Ramos (cell line): ENCODE measurements at regions not wholly inside any gene's neighbourhood (a gene's known extent, or its start where the extent isn't known, plus 50 kb on each side); places are given as distances from the start of the nearest gene placed in this dataset.

Experiments
- in situ Hi-C: fragments of 300-500 bp; cut with MboI; formaldehyde crosslinking; loops from one replicate; pipeline ENCODE4 v1.14.3; 2022; ENCODE audit warnings: low sequenced_read_pairs; ENCODE audit not compliant: unreplicated experiment

DNA sequence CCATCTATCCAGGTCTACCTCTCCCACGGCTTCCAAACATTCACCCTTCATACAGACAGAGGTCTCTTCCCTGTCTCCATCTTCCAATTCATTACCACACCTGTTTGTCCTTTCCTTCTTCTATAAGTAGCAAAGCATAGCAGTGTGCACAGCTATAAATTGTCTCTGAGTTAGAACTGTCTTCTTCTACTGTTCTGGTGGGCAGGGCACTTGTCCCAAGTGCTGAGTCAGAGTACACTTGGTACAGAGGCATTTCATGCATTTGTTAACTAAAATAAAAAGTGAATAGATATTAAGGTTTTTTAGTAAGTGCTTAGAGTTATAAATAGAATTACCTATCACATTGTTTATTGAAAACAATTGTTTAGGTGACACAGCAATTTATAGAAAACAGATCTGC lies 150.1 kb upstream of the CCDC54 start:
- in situ Hi-C loops, result loop anchor here (25.0 kb wide), 2 partner anchors 210 to 610 kb away; no protein-coding TSS in a partner anchor

DNA sequence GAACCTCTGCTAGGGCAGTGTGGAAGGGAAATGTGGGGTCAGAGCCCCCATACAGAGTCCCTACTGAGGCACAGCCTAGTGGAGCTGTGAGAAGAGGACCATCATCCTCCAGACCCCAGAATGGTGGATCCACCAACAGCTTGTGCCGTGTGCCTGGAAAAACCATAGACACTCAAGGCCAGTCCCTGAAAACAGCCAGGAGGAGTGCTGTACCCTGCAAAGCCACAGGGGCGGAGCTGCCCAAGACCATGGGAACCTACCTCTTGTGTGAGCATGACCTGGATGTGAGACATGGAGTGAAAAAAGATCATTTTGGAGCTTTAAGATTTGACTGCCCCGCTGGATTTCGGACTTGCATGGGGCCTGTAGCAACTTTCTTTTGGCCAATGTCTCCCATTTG lies 143.4 kb upstream of the CCDC54 start:
- in situ Hi-C loops, result loop anchor here (25.0 kb wide), 2 partner anchors 203 to 603 kb away; no protein-coding TSS in a partner anchor

DNA sequence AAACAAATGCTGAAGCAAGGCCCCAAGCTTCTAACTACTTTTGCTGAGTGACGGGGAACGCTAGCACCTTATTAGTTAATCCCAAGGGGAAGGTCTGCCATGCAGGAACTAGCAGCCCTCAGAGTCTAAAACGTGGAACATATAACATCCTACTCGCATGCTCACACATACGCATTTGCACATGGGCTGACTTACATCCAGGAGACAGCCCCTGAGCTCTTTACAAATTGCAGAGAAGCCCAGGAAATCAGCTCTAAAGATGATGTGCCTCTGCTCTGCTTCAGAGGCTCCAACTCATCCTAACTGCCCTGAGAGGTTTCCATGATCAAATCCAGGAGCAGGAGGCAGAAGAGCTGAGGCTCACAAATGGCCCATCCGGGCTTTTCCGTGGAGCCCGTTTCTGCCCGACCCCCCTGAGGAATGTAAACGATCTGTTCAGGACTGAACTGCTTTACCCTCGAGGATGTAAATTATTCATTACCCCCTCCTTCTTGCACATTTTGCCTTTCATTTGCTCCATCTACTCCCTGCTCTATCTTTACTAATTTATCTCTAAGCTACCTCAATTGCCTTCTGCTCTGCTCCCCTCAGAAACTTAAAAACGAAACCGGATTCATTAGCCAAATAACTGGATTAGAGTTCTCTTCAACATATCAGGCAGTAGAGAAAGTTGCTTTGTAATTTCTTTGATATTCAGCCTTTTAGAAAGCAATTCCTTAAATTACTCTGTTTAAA lies 141.9 kb upstream of the CCDC54 start:
- in situ Hi-C loops, result loop anchor here (25.0 kb wide), 2 partner anchors 202 to 602 kb away; no protein-coding TSS in a partner anchor

DNA sequence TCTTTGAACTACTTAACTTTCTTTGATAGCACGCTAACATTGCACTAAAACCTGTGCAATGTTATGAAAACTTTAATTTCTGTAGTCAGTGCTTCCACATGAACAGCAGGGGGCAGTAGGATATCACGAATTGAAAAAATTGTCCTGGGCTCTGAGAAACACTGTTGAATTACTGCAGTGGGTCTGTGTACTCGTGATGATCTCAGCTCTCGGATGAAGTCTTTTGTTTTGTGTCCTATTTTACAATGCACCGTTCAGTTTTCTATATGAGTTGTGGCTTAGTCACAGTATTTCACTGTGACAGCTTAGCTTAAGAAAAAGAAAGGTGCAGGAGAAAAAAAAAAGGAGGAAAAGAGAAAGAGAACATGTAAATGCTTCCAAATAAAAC lies 141.3 kb upstream of the CCDC54 start:
- in situ Hi-C loops, result loop anchor here (25.0 kb wide), 2 partner anchors 201 to 601 kb away; no protein-coding TSS in a partner anchor

DNA sequence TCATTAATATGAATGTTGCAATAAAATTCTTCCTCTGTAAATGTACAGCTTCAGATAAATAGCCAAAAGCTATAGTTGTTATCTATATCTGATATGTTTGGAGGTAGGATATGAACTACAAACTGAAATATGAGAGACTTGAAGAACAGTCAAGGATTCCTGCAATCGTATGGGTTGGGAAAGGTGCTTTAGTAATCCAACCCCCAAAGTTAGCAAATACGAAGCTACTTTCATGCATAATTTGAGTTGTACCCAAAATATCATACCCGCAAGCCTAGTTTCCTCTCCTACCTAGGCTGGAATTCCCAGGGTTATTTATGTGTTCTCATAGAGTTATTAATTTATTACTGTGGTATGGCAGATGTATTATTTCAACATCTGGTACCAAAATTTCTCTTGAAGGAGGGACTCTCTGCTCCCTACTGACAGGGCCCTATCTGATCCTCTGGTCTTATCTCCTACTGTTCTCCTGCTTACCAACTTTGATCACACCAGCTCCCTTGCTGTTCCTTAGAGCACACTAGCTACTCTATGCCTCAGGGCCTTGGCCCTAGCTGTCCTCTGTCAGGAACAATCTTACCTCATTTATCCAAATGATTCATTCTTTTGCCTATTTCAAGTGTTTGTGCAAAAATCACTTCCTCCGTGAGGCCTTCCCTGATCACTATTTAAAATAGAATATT lies 140.4 kb upstream of the CCDC54 start:
- in situ Hi-C loops, result loop anchor here (25.0 kb wide), 2 partner anchors 201 to 601 kb away; no protein-coding TSS in a partner anchor

DNA sequence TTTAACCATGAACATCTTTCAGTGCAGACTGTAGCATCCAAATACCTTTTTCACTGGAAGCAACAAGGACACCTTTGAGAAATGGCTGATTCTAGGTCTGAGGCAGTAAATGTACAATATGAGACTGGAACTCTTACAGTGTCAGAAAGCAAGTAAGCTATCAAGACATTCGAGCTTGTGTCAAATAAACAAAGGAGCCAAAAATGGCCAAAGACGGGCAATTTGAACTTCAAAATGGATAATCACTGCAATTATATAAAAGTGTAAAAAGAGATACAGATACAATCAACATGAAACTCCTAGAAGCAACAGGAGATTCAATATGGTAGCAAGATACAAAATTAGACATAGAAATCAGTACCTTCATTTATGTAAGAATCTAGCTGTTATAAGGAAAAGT lies 138.5 kb upstream of the CCDC54 start:
- in situ Hi-C loops, result loop anchor here (25.0 kb wide), 2 partner anchors 199 to 599 kb away; no protein-coding TSS in a partner anchor

DNA sequence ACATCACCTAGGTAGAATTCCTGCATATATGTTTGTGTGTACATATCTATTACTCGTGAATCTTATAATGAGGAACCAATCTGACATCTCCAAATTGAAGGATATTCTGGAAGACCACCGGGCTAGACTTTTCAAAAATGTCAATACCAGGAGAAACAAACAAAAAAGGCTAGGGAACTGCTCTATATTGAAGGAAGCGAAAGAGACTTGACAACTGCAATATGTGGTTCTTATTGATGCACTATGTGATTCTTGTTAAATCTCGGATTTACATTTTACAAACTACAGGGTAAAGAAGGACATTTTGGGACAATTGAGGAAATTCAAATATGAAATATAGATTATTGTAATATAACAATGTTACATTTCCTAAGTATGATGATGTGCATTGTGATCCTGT lies 137.5 kb upstream of the CCDC54 start:
- in situ Hi-C loops, result loop anchor here (25.0 kb wide), 2 partner anchors 198 to 598 kb away; no protein-coding TSS in a partner anchor

DNA sequence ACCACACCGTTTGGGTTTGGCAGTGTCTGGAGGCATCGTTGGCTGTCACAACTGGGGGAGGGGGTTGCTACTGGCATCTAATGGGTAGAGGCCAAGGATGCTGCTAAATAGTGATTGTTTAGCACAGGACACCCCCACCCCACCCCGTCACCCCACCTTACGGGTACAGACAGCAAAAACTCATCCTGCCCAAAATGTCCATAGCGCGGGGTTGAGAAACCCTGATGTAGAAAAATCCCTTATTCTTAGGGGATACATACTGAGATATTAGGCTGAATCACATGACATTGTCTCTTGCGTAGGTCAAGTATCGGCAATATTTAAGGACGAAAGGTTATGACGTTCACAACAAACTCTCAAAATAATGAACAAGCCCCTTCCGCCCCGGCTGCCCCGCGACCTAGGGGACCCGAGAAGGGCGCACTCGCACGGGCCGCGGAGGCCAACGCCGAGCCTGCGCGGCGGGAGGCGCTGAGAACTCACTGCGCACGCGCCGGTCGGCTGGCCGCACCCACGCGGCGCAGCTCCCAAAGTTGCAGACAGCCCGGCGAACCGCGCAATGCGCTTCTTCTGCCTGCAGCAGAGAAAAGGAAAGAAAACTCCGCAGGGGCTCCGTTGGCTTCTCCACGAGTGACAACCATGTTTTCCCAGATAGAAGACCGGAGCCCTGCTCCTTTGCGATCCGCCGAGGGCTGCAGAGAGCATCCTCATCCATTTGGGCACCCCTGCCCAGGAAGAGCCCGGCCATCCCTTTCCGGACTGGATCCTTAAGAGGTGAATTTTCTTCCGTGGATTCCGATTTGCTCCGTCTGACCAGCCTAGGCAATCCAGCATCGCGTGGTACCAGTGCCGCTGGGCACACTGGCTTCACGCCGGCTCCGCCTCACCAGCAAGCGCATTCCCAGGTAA lies 136.8 kb upstream of the CCDC54 start:
- in situ Hi-C loops, result loop anchor here (25.0 kb wide), 2 partner anchors 197 to 597 kb away; no protein-coding TSS in a partner anchor

DNA sequence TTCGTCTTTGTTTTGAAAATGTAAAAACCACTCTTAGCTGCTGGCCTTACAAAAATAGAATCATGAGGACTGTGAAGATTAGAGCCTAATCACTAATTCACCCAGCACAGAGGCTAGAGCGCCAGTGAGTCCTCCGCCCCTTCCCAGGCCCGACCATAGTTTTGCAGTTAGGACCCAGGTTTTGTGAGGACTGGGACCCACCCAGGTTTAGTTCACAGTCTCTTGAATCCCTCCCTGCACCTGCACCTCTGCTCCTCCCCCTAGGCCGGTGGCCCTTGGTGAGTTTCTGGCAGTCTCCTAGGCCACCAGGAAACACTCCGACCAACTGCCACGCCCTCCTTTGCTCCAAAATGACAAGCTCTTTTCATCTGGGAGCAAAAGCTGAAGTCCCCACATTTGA lies 136.0 kb upstream of the CCDC54 start:
- in situ Hi-C loops, result loop anchor here (25.0 kb wide), 2 partner anchors 196 to 596 kb away; no protein-coding TSS in a partner anchor

DNA sequence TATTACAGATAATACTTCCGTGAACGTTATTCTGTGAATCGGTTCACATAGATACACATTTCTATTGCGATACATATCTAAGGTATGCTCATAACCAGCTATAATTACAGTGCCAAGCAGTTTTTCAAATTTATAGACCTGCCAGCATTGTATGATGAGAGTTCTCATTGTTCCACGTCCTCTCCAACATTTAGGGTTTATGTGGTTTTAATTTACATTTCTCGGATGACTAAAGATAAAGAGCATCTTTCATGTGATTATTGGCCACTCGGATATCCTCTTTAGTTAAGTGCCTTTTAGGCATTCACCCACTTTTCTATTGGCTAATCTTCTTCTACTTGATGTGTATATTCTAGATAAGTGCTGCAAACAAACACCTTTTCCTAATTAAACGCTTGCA lies 134.7 kb upstream of the CCDC54 start:
- in situ Hi-C loops, result loop anchor here (25.0 kb wide), 2 partner anchors 195 to 595 kb away; no protein-coding TSS in a partner anchor

DNA sequence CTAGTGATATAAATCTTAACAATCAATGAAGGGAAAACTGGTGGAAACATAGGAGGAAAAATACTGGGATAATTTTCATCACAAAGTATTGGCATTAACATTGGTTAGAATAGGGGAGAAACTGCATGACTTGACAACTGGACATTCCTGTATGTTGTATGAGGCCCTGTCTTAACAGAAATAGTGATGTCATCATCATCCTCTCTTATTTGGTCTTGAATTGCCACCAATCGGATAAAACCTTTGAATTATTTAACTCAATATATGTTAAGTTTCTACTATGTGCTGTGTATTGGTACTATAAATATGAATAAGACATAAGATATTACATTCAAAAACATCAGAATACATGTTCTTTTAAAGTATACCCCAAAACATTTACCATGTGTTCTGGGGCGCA lies 130.1 kb upstream of the CCDC54 start:
- in situ Hi-C loops, result loop anchor here (25.0 kb wide), 2 partner anchors 190 to 590 kb away; no protein-coding TSS in a partner anchor

DNA sequence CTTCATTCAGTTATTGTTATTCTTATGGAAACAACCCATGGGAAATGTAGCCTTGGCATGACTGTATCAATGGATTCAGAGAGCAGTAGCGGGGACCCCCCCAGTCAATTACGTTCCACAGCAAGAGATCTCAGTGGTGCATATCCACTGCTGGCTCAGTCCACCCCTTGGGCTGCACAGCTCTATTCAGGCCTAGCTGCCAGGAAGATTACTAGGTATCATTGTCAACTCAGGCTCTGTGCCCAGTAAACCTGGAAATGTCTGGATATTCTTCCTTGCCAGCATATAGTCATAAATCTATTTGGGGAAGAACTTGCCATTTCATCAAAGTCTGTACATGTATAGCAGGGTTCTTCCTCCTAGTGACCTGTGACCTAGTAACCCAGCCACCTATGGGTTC lies 128.1 kb upstream of the CCDC54 start:
- in situ Hi-C loops, result loop anchor here (25.0 kb wide), 2 partner anchors 188 to 588 kb away; no protein-coding TSS in a partner anchor

DNA sequence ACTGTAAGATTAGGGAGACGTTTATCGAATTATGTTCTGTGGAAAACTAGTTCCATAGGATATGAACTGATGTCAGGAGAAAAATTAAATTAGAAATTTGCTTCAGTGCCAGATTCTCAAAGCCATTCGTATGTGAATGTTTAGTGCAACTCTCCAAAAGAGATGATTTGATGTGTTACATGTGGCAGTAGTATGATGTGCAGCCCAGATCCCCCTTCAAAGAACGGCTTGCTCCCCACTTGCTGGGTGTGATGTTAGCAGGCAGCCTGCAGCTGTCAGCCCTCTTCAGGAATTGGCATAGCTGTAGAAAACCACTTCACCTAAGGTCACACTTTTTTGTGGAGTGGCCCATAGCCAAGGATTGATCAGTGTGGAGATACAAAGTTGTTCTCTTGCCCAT lies 127.0 kb upstream of the CCDC54 start:
- in situ Hi-C loops, result no loop called here

DNA sequence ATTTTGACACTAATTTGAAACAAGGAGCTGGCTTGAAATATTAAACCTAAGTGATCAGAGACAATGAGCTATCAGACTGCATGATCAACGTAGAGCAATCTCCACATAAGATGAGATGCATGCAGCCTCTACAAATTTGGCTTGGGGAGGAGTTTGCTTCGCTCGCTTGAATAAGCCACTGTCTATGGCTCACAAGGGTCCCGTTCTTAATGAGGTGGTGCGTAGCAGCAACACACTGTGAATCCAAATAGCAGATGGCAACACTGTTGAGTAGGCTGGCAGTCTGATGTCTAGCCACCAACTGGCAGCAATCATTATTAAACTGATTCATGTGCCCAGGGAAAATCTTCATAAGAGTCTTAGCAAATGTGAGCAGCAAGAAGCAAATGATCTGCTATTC lies 125.4 kb upstream of the CCDC54 start:
- in situ Hi-C loops, result no loop called here

DNA sequence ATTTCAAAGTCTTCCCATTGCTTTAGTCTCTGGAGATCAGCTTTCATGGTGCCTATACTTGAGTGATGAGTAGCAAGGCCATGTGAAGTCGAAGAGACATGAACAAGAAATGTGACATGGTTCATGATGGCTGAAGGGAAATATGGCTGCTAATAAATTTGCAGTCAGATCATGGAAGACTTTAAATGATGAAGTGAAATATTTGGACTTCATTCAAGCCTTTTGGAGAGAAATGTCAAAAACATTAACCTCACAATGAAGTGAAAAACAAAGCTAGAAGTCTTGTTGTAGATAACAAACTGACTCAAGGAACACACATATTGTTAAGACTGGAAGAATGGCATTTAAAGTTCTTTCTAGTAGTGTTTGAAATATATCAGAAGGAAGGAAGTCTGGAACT lies 120.3 kb upstream of the CCDC54 start:
- in situ Hi-C loops, result no loop called here

DNA sequence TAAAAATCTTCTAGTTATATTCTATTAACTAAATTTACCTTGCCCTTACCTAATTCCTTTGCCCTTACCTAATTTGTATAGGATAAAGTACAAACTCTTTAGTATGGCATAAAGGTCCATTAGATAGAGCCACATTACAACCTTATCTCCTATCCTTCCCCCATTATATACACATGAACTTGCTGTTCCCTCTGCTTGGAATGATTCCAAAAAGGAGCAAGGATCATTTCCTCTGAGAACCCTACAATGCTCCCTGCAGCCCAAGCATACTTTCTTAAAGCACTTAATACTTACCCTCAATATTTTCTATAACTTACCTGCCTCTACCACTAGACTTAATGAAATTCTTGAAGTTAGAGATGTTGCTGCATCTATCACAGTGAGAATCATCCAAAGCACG lies 118.9 kb upstream of the CCDC54 start:
- in situ Hi-C loops, result no loop called here

DNA sequence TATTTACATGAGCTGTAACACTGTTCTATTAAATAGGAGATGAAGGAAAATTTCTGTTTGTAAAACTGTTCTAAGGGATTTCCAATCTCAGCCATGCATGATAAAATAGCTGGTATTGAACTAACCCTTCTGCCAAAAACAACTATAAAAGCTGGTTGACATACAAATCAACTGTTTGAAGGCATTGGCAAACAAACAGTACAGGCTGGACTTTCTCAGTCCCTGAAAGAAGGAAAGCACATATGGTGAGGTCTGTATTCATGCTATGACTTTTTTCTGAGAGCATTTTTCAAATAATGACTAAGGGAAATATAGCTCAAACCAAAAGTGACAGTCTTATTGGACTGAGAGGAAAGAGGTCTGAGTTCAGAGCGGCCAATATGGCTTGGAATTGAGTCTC lies 117.0 kb upstream of the CCDC54 start:
- in situ Hi-C loops, result no loop called here

DNA sequence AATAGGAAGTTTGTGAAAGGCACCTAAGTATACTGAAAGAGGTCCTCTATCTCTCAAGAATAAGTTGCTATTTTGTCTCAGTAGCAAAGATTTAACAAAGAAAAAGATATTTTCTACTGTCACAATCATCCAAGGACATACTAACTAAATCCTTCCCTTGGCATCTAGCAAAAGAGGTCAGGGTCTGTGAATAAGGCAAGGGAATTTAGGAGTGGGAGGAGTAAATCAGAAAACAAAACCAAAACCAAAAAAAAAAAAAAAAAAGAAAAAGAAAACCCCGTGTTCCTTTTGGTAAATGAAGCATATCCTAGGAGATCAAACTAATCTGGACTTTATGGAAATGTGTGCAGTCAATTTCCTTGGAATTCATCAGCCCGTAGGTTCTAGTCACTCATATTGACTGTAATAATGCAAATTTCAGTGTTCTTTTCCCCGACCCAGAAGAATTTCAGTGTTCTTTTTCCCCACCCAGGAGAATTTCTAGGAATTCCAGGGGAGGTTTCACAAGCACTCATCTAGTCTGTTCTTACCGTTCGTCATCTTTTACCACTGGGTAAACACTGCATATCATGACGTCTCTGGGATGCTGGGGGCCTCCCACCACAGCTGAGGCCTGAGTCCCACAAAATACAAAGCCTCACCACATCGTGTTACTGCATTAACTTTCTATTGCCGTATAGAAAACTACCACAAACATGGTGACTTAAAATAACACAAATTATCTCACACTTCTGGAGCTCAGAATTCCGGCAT lies 113.8 kb upstream of the CCDC54 start:
- in situ Hi-C loops, result no loop called here

DNA sequence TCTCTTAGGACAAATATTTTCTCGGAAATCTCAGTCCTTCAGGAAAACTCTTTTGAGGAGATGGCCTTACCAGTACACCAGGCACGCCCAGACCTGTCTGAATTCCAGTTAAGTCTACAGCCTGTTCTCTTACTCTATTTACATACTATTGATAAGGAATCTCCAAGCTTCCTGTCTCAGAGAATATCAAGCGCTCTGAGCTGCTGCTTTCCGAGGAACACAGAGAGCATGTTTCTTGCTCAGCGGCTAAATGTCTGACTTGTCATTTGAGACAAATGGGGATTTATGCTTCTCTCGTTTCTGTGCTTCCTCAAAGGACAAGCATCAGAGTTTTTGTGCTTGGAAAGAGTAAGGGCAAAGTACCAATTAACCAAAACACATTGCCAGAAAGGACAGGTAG lies 112.4 kb upstream of the CCDC54 start:
- in situ Hi-C loops, result no loop called here
